Calu3 (cell line): ENCODE measurements at regions not wholly inside any gene's neighbourhood (a gene's known extent, or its start where the extent isn't known, plus 50 kb on each side); places are given as distances from the start of the nearest gene placed in this dataset.

Experiments used
- BruUV-seq: library from RNA; stranded (reverse); fragments of 400-500 nt; replicated peaks from 2 replicates; lab custom pipeline; 2021; lab: Mats Ljungman, UMichigan
- CTCF ChIA-PET: fragments of 300-600 bp; sonication (Branson Sonifier 250); formaldehyde crosslinking; loops from one replicate; lab custom pipeline; 2022; ENCODE audit warnings: antibody characterized with exemption; lab: Charles Lee
- DNase-seq: peaks from one replicate; pipeline ENCODE4 v3.0.0; 2022
- H3K27ac Mint-ChIP-seq: one replicate; pipeline ENCODE4 v1.8.0; 2022; ENCODE audit warnings: mixed read lengths; ENCODE audit not compliant: unreplicated experiment
- H3K27me3 Mint-ChIP-seq: one replicate; pipeline ENCODE4 v1.8.0; 2022; ENCODE audit warnings: mixed read lengths; ENCODE audit not compliant: unreplicated experiment
- H3K36me3 Mint-ChIP-seq: one replicate; pipeline ENCODE4 v1.8.0; 2022; ENCODE audit warnings: mild to moderate bottlenecking, moderate library complexity, mixed read lengths; ENCODE audit not compliant: insufficient read depth, unreplicated experiment
- H3K4me1 Mint-ChIP-seq: one replicate; pipeline ENCODE4 v1.8.0; 2022; ENCODE audit warnings: mild to moderate bottlenecking, low read depth, mixed read lengths; ENCODE audit not compliant: unreplicated experiment
- H3K4me3 Mint-ChIP-seq: one replicate; pipeline ENCODE4 v1.8.0; 2022; ENCODE audit warnings: mild to moderate bottlenecking, low read depth, moderate library complexity, mixed read lengths; ENCODE audit not compliant: unreplicated experiment
- H3K9me3 Mint-ChIP-seq: one replicate; pipeline ENCODE4 v1.8.0; 2022; ENCODE audit warnings: low read depth, mixed read lengths; ENCODE audit not compliant: unreplicated experiment
- intact Hi-C: fragments of 100-400 bp; cut with micrococcal nuclease; formaldehyde crosslinking; loops from one replicate; pipeline ENCODE4 v1.10.0; 2022; ENCODE audit not compliant: unreplicated experiment
- TF ChIP-seq, protein P1 (sequence below): fragments of 200-600 bp; IDR thresholded peaks from one replicate; pipeline ENCODE4 v1.8.0; 2022; ENCODE audit warnings: antibody characterized with exemption; ENCODE audit not compliant: unreplicated experiment

DNA sequence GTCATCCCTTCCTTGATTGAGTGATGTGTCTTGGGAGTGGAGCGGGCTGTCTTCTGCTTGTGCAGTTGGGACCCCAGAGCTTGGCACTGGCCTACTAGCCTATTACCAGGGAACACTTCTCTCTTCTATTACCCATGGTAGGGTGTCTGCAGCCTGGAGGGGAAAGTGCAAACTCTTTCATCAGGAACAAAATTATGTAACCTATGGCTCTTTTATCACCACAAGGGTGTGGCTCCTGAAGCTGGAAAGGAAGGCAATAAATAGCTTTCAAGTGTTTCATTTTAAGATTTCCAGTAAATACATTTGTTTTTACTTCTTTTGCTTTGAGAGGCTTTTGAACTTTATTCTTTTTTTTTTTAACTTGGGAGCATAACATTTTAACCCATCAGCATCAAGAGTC is 349.7 kb upstream of the FAR2 start:
- CTCF ChIA-PET = no interaction called here
- intact Hi-C loops = no loop called here
- no TSS peak for BruUV-seq
- Mint-ChIP-seq H3K9me3 (no peaks in the 10 kb centered on the region), H3K27ac (no peak overlapping the region), H3K4me3 (no peak overlapping the region), H3K4me1 (peaks cover 15% of the 10 kb centered on the region), H3K36me3 (no peaks in the 10 kb centered on the region), H3K27me3 (no peaks in the 10 kb centered on the region)
- no peak for DNase-seq
- TF ChIP-seq, protein P1, sequence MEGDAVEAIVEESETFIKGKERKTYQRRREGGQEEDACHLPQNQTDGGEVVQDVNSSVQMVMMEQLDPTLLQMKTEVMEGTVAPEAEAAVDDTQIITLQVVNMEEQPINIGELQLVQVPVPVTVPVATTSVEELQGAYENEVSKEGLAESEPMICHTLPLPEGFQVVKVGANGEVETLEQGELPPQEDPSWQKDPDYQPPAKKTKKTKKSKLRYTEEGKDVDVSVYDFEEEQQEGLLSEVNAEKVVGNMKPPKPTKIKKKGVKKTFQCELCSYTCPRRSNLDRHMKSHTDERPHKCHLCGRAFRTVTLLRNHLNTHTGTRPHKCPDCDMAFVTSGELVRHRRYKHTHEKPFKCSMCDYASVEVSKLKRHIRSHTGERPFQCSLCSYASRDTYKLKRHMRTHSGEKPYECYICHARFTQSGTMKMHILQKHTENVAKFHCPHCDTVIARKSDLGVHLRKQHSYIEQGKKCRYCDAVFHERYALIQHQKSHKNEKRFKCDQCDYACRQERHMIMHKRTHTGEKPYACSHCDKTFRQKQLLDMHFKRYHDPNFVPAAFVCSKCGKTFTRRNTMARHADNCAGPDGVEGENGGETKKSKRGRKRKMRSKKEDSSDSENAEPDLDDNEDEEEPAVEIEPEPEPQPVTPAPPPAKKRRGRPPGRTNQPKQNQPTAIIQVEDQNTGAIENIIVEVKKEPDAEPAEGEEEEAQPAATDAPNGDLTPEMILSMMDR = no peak

DNA sequence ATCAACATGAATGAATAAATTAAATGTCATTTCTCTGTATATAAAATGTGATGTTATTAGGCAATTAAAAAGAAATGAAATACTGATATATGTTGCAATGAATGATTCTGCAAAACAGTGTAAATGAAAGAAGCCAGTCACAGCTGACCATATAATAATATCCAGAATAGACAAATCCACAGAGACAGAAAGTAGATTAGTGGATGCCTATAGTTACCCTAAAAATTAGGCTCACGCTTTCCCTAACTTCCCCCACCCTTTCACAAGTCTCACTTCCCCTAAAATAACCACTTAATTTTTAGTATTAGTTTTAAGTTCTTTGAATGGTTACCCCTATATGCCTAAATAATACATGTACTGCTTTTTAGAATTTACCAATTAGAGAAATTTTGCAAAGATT is 348.9 kb upstream of the FAR2 start:
- DNase-seq = no peak
- H3K27me3 Mint-ChIP-seq = no peaks in the 10 kb centered on the region
- H3K4me1 Mint-ChIP-seq = peaks cover 15% of the 10 kb centered on the region
- TF ChIP-seq, protein P1 = no peak
- H3K9me3 Mint-ChIP-seq = no peaks in the 10 kb centered on the region
- BruUV-seq = no TSS peak
- H3K27ac Mint-ChIP-seq = no peak overlapping the region
- CTCF ChIA-PET = no interaction called here
- intact Hi-C loops = loop anchor here (10.0 kb wide), 1 partner anchor 65 kb away; no protein-coding TSS in a partner anchor
- H3K4me3 Mint-ChIP-seq = no peak overlapping the region
- no peaks in the 10 kb centered on the region for H3K36me3 Mint-ChIP-seq

DNA sequence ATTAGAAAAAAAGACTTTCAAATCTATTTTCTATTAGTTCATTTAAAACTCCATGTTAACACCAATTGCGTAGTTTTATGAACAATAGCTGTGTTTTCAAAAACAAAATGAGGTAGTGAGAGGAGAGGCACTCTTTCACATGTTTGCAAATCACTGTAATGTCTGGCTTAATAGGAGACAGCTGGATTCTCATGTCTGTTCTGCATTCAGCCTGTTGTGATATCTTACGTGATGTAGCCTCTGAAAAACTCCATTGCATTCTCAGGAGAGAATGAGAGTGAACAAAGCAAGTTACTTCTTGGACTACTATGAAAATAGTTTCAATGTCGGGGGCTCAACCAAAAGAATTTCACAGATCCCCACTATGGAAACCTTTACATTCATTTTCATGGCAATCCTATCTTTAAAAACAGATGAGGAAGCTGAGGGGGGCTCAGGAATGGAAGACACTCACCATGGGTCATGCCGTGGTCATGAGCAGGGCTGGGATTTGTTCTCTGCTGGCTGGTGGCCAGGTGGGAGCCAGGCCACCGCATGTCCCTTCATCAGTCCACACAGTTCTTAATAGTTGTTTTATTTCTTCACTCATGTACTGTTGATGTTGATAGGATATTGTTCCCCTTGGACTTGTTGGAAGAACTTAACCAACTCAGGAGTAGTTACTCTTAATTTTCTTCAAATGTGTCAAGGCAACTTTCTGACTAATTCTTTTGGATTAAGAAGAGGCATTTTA is 346.2 kb upstream of the FAR2 start:
- no peak overlapping the region for H3K27ac Mint-ChIP-seq
- CTCF ChIA-PET = no interaction called here
- H3K9me3 Mint-ChIP-seq = no peaks in the 10 kb centered on the region
- intact Hi-C loops = loop anchor here (10.0 kb wide), 1 partner anchor 62 kb away; no protein-coding TSS in a partner anchor
- no peaks in the 10 kb centered on the region for H3K36me3 Mint-ChIP-seq
- H3K4me1 Mint-ChIP-seq = peaks cover 7% of the 10 kb centered on the region
- no peak for DNase-seq
- TF ChIP-seq, protein P1 = no peak
- no peak overlapping the region for H3K4me3 Mint-ChIP-seq
- H3K27me3 Mint-ChIP-seq = no peaks in the 10 kb centered on the region
- BruUV-seq = no TSS peak

DNA sequence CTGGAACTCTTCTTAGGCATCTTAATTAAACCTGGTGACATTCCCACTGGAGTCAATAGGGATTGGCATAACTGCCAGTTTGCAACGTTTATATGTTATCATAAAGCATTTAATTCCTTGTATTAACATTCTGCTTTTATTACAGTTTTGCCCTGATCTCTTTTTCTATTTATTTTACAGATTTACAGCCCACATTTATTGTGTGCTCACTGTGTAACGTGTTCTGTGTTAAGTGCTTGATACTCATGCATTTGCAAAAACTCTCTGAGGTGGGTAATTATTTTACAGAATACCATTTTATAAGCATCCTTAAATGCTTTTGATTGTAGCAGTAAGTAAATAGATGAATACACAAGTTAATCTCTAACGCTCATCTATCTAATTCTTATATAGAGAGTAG is 341.5 kb upstream of the FAR2 start:
- Mint-ChIP-seq H3K27me3 (peaks cover 15% of the 10 kb centered on the region), H3K27ac (no peak overlapping the region), H3K4me1 (no peaks in the 10 kb centered on the region), H3K9me3 (peaks cover 3% of the 10 kb centered on the region), H3K4me3 (no peak overlapping the region), H3K36me3 (no peaks in the 10 kb centered on the region)
- TF ChIP-seq, protein P1 = no peak
- CTCF ChIA-PET = no interaction called here
- DNase-seq = no peak
- no TSS peak for BruUV-seq
- intact Hi-C loops = loop anchor here (10.0 kb wide), 1 partner anchor 57 kb away; no protein-coding TSS in a partner anchor
